ENCODE measurements at regions not wholly inside any gene's neighbourhood (a gene's known extent, or its start where the extent isn't known, plus 50 kb on each side); places are given as distances from the start of the nearest gene placed in this dataset.

GRCh38 chr5:2276101-2276500 lies 393.4 kb upstream of the IRX4 start:
- Histone ChIP-seq H3K9me3 (ENCODE audit: control insufficient read depth in 2 of 2, low read length in 2 of 2) (no peaks in the 10 kb centered on the region), H3K36me3 (ENCODE audit: control insufficient read depth in 2 of 2, insufficient read depth in 2 of 2, low read length in 2 of 2) (no peaks in the 10 kb centered on the region), H3K27me3 (ENCODE audit: control insufficient read depth in 2 of 2, insufficient read depth in 2 of 2, low read length in 2 of 2) (no peaks in the 10 kb centered on the region), H3K4me1 (ENCODE audit: control insufficient read depth in 2 of 2, insufficient read depth in 2 of 2, low read length in 2 of 2) (no peaks in the 10 kb centered on the region), H3K27ac (ENCODE audit: low read depth in 2 of 2, low read length in 2 of 2) (no peak overlapping the region), H3K9ac (ENCODE audit: low read depth in 1 of 2, low read length in 2 of 2) (no peak overlapping the region), H3K4me3 (ENCODE audit: low read length in 2 of 2) (no peak overlapping the region)

GRCh38 chr5:2272755-2273154 lies 390.0 kb upstream of the IRX4 start:
- no peaks in the 10 kb centered on the region for H3K4me1 ChIP-seq (ENCODE audit: control insufficient read depth in 2 of 2, insufficient read depth in 2 of 2, low read length in 2 of 2)
- no peaks in the 10 kb centered on the region for H3K27me3 ChIP-seq (ENCODE audit: control insufficient read depth in 2 of 2, insufficient read depth in 2 of 2, low read length in 2 of 2)
- H3K4me3 ChIP-seq (ENCODE audit: low read length in 2 of 2) = no peak overlapping the region
- no peaks in the 10 kb centered on the region for H3K9me3 ChIP-seq (ENCODE audit: control insufficient read depth in 2 of 2, low read length in 2 of 2)
- no peaks in the 10 kb centered on the region for H3K36me3 ChIP-seq (ENCODE audit: control insufficient read depth in 2 of 2, insufficient read depth in 2 of 2, low read length in 2 of 2)
- H3K27ac ChIP-seq (ENCODE audit: low read depth in 2 of 2, low read length in 2 of 2) = no peak overlapping the region
- H3K9ac ChIP-seq (ENCODE audit: low read depth in 1 of 2, low read length in 2 of 2) = no peak overlapping the region

GRCh38 chr5:2272039-2272438 lies 389.3 kb upstream of the IRX4 start:
- Histone ChIP-seq H3K4me1 (ENCODE audit: control insufficient read depth in 2 of 2, insufficient read depth in 2 of 2, low read length in 2 of 2) (no peaks in the 10 kb centered on the region), H3K27me3 (ENCODE audit: control insufficient read depth in 2 of 2, insufficient read depth in 2 of 2, low read length in 2 of 2) (no peaks in the 10 kb centered on the region), H3K9me3 (ENCODE audit: control insufficient read depth in 2 of 2, low read length in 2 of 2) (no peaks in the 10 kb centered on the region), H3K9ac (ENCODE audit: low read depth in 1 of 2, low read length in 2 of 2) (no peak overlapping the region), H3K27ac (ENCODE audit: low read depth in 2 of 2, low read length in 2 of 2) (no peak overlapping the region), H3K4me3 (ENCODE audit: low read length in 2 of 2) (no peak overlapping the region), H3K36me3 (ENCODE audit: control insufficient read depth in 2 of 2, insufficient read depth in 2 of 2, low read length in 2 of 2) (no peaks in the 10 kb centered on the region)

GRCh38 chr5:2271316-2271715 lies 388.6 kb upstream of the IRX4 start:
- Histone ChIP-seq H3K27me3 (ENCODE audit: control insufficient read depth in 2 of 2, insufficient read depth in 2 of 2, low read length in 2 of 2) (no peaks in the 10 kb centered on the region), H3K9me3 (ENCODE audit: control insufficient read depth in 2 of 2, low read length in 2 of 2) (no peaks in the 10 kb centered on the region), H3K36me3 (ENCODE audit: control insufficient read depth in 2 of 2, insufficient read depth in 2 of 2, low read length in 2 of 2) (no peaks in the 10 kb centered on the region), H3K4me3 (ENCODE audit: low read length in 2 of 2) (no peak overlapping the region), H3K9ac (ENCODE audit: low read depth in 1 of 2, low read length in 2 of 2) (no peak overlapping the region), H3K27ac (ENCODE audit: low read depth in 2 of 2, low read length in 2 of 2) (no peak overlapping the region), H3K4me1 (ENCODE audit: control insufficient read depth in 2 of 2, insufficient read depth in 2 of 2, low read length in 2 of 2) (no peaks in the 10 kb centered on the region)

- no peaks in the 10 kb centered on the region for H3K27me3 ChIP-seq (ENCODE audit: control insufficient read depth in 2 of 2, insufficient read depth in 2 of 2, low read length in 2 of 2)
- no peak overlapping the region for H3K27ac ChIP-seq (ENCODE audit: low read depth in 2 of 2, low read length in 2 of 2)
- no peak overlapping the region for H3K9ac ChIP-seq (ENCODE audit: low read depth in 1 of 2, low read length in 2 of 2)
- no peaks in the 10 kb centered on the region for H3K4me1 ChIP-seq (ENCODE audit: control insufficient read depth in 2 of 2, insufficient read depth in 2 of 2, low read length in 2 of 2)
- H3K4me3 ChIP-seq (ENCODE audit: low read length in 2 of 2) = no peak overlapping the region
- no peaks in the 10 kb centered on the region for H3K36me3 ChIP-seq (ENCODE audit: control insufficient read depth in 2 of 2, insufficient read depth in 2 of 2, low read length in 2 of 2)
- no peaks in the 10 kb centered on the region for H3K9me3 ChIP-seq (ENCODE audit: control insufficient read depth in 2 of 2, low read length in 2 of 2)
Measured at GRCh38 chr5:2270467-2270866, 387.7 kb upstream of the IRX4 start.

GRCh38 chr5:2269656-2270055 lies 386.9 kb upstream of the IRX4 start:
- Histone ChIP-seq H3K4me1 (ENCODE audit: control insufficient read depth in 2 of 2, insufficient read depth in 2 of 2, low read length in 2 of 2) (no peaks in the 10 kb centered on the region), H3K27me3 (ENCODE audit: control insufficient read depth in 2 of 2, insufficient read depth in 2 of 2, low read length in 2 of 2) (no peaks in the 10 kb centered on the region), H3K36me3 (ENCODE audit: control insufficient read depth in 2 of 2, insufficient read depth in 2 of 2, low read length in 2 of 2) (no peaks in the 10 kb centered on the region), H3K4me3 (ENCODE audit: low read length in 2 of 2) (no peak overlapping the region), H3K27ac (ENCODE audit: low read depth in 2 of 2, low read length in 2 of 2) (no peak overlapping the region), H3K9me3 (ENCODE audit: control insufficient read depth in 2 of 2, low read length in 2 of 2) (no peaks in the 10 kb centered on the region), H3K9ac (ENCODE audit: low read depth in 1 of 2, low read length in 2 of 2) (no peak overlapping the region)

- Histone ChIP-seq H3K36me3 (ENCODE audit: control insufficient read depth in 2 of 2, insufficient read depth in 2 of 2, low read length in 2 of 2) (no peaks in the 10 kb centered on the region), H3K9me3 (ENCODE audit: control insufficient read depth in 2 of 2, low read length in 2 of 2) (no peaks in the 10 kb centered on the region), H3K27me3 (ENCODE audit: control insufficient read depth in 2 of 2, insufficient read depth in 2 of 2, low read length in 2 of 2) (no peaks in the 10 kb centered on the region), H3K27ac (ENCODE audit: low read depth in 2 of 2, low read length in 2 of 2) (no peak overlapping the region), H3K9ac (ENCODE audit: low read depth in 1 of 2, low read length in 2 of 2) (no peak overlapping the region), H3K4me1 (ENCODE audit: control insufficient read depth in 2 of 2, insufficient read depth in 2 of 2, low read length in 2 of 2) (no peaks in the 10 kb centered on the region), H3K4me3 (ENCODE audit: low read length in 2 of 2) (no peak overlapping the region)
Measured at GRCh38 chr5:2267991-2268390, 385.3 kb upstream of the IRX4 start.

- H3K27me3 ChIP-seq (ENCODE audit: control insufficient read depth in 2 of 2, insufficient read depth in 2 of 2, low read length in 2 of 2) = no peaks in the 10 kb centered on the region
- no peak overlapping the region for H3K9ac ChIP-seq (ENCODE audit: low read depth in 1 of 2, low read length in 2 of 2)
- H3K4me3 ChIP-seq (ENCODE audit: low read length in 2 of 2) = no peak overlapping the region
- H3K9me3 ChIP-seq (ENCODE audit: control insufficient read depth in 2 of 2, low read length in 2 of 2) = no peaks in the 10 kb centered on the region
- no peaks in the 10 kb centered on the region for H3K4me1 ChIP-seq (ENCODE audit: control insufficient read depth in 2 of 2, insufficient read depth in 2 of 2, low read length in 2 of 2)
- no peaks in the 10 kb centered on the region for H3K36me3 ChIP-seq (ENCODE audit: control insufficient read depth in 2 of 2, insufficient read depth in 2 of 2, low read length in 2 of 2)
- no peak overlapping the region for H3K27ac ChIP-seq (ENCODE audit: low read depth in 2 of 2, low read length in 2 of 2)
Measured at GRCh38 chr5:2266641-2267240, 384.0 kb upstream of the IRX4 start.

- Histone ChIP-seq H3K36me3 (ENCODE audit: control insufficient read depth in 2 of 2, insufficient read depth in 2 of 2, low read length in 2 of 2) (no peaks in the 10 kb centered on the region), H3K9ac (ENCODE audit: low read depth in 1 of 2, low read length in 2 of 2) (no peak overlapping the region), H3K27me3 (ENCODE audit: control insufficient read depth in 2 of 2, insufficient read depth in 2 of 2, low read length in 2 of 2) (no peaks in the 10 kb centered on the region), H3K4me1 (ENCODE audit: control insufficient read depth in 2 of 2, insufficient read depth in 2 of 2, low read length in 2 of 2) (no peaks in the 10 kb centered on the region), H3K9me3 (ENCODE audit: control insufficient read depth in 2 of 2, low read length in 2 of 2) (no peaks in the 10 kb centered on the region), H3K27ac (ENCODE audit: low read depth in 2 of 2, low read length in 2 of 2) (no peak overlapping the region), H3K4me3 (ENCODE audit: low read length in 2 of 2) (no peak overlapping the region)
Measured at GRCh38 chr5:2265341-2265740, 382.6 kb upstream of the IRX4 start.

GRCh38 chr5:2263763-2264162 lies 381.0 kb upstream of the IRX4 start:
- Histone ChIP-seq H3K27me3 (ENCODE audit: control insufficient read depth in 2 of 2, insufficient read depth in 2 of 2, low read length in 2 of 2) (no peaks in the 10 kb centered on the region), H3K4me1 (ENCODE audit: control insufficient read depth in 2 of 2, insufficient read depth in 2 of 2, low read length in 2 of 2) (no peaks in the 10 kb centered on the region), H3K9me3 (ENCODE audit: control insufficient read depth in 2 of 2, low read length in 2 of 2) (no peaks in the 10 kb centered on the region), H3K4me3 (ENCODE audit: low read length in 2 of 2) (no peak overlapping the region), H3K9ac (ENCODE audit: low read depth in 1 of 2, low read length in 2 of 2) (no peak overlapping the region), H3K27ac (ENCODE audit: low read depth in 2 of 2, low read length in 2 of 2) (no peak overlapping the region), H3K36me3 (ENCODE audit: control insufficient read depth in 2 of 2, insufficient read depth in 2 of 2, low read length in 2 of 2) (no peaks in the 10 kb centered on the region)

GRCh38 chr5:2262620-2263019 lies 379.9 kb upstream of the IRX4 start:
- Histone ChIP-seq H3K27me3 (ENCODE audit: control insufficient read depth in 2 of 2, insufficient read depth in 2 of 2, low read length in 2 of 2) (no peaks in the 10 kb centered on the region), H3K9ac (ENCODE audit: low read depth in 1 of 2, low read length in 2 of 2) (no peak overlapping the region)

More at GRCh38 chr5:2262620-2263019, 379.9 kb upstream of the IRX4 start:
- Histone ChIP-seq H3K4me1 (ENCODE audit: control insufficient read depth in 2 of 2, insufficient read depth in 2 of 2, low read length in 2 of 2) (no peaks in the 10 kb centered on the region), H3K9me3 (ENCODE audit: control insufficient read depth in 2 of 2, low read length in 2 of 2) (no peaks in the 10 kb centered on the region), H3K36me3 (ENCODE audit: control insufficient read depth in 2 of 2, insufficient read depth in 2 of 2, low read length in 2 of 2) (no peaks in the 10 kb centered on the region), H3K27ac (ENCODE audit: low read depth in 2 of 2, low read length in 2 of 2) (no peak overlapping the region), H3K4me3 (ENCODE audit: low read length in 2 of 2) (no peak overlapping the region)

Measured in mucosa of rectum (tissue), 2 donors.